NCI-H748 treated with DMSO at 0.1 percent for 48 hours (cell line): ENCODE measurements at regions not wholly inside any gene's neighbourhood (a gene's known extent, or its start where the extent isn't known, plus 50 kb on each side); places are given as distances from the start of the nearest gene placed in this dataset.
A peak's percentile ranks its signal among the peaks of the same experiment; 100 is the strongest.
"Not testable (repeated sequence)": the region's sequence is repeated elsewhere in the genome, so short reads cannot be mapped to it uniquely, and the experiment has no call there.

ENCODE experiments used
- DNase-seq: peaks from one replicate; lab custom pipeline; 2025; lab: John Stamatoyannopoulos, UW

- no peak for DNase-seq
These were observed 148.6 kb downstream of the CD47 start for GRCh38 chr3:107942244-107942643.

GRCh38 chr3:107939691-107940442, 151.0 kb downstream of the CD47 start:
- no peak for DNase-seq

- DNase-seq: no peak
These were observed 152.7 kb downstream of the CD47 start for GRCh38 chr3:107938143-107938542.

- no peak for DNase-seq
These were observed 156.0 kb downstream of the CD47 start for GRCh38 chr3:107934808-107935207.

- no peak for DNase-seq
These were observed 157.4 kb downstream of the CD47 start for GRCh38 chr3:107933450-107933849.

GRCh38 chr3:107931326-107931725, 159.5 kb downstream of the CD47 start:
- DNase-seq: no peak

GRCh38 chr3:107929088-107929487, 161.7 kb downstream of the CD47 start:
- DNase-seq: no peak

GRCh38 chr3:107928084-107928445, 162.8 kb downstream of the CD47 start:
- no peak for DNase-seq

GRCh38 chr3:107927361-107928083, 163.3 kb downstream of the CD47 start:
- peak; percentile 64 for DNase-seq

GRCh38 chr3:107925851-107926250, 165.0 kb downstream of the CD47 start:
- DNase-seq: no peak

GRCh38 chr3:107921038-107921437, 169.8 kb downstream of the CD47 start:
- no peak for DNase-seq

GRCh38 chr3:107920538-107920937, 170.3 kb downstream of the CD47 start:
- DNase-seq: no peak

GRCh38 chr3:107919239-107919638, 171.6 kb downstream of the CD47 start:
- DNase-seq: no peak

- no peak for DNase-seq
These were observed 174.7 kb downstream of the CD47 start for GRCh38 chr3:107916171-107916570.

- no peak for DNase-seq
These were observed 175.1 kb downstream of the CD47 start for GRCh38 chr3:107915706-107916105.

GRCh38 chr3:107913701-107914100, 177.1 kb downstream of the CD47 start:
- DNase-seq: no peak

GRCh38 chr3:107911337-107912000, 179.4 kb downstream of the CD47 start:
- no peak for DNase-seq

- no peak for DNase-seq
These were observed 180.0 kb downstream of the CD47 start for GRCh38 chr3:107910713-107911259.

GRCh38 chr3:107909583-107909982, 181.2 kb downstream of the CD47 start:
- DNase-seq: not testable (repeated sequence)

- no peak for DNase-seq
These were observed 182.8 kb downstream of the CD47 start for GRCh38 chr3:107907996-107908395.

GRCh38 chr3:107904536-107905066, 186.2 kb downstream of the CD47 start:
- DNase-seq: no peak

GRCh38 chr3:107899990-107900651, 190.7 kb downstream of the CD47 start:
- no peak for DNase-seq
